ENCODE measurements at regions not wholly inside any gene's neighbourhood (a gene's known extent, or its start where the extent isn't known, plus 50 kb on each side); places are given as distances from the start of the nearest gene placed in this dataset.

- no peak for DNase-seq (ENCODE audit: low spot score)
- intact Hi-C loops (cut with DNase I), result no loop called here
- H3K27ac ChIP-seq, result no peak overlapping the region
- H3K4me1 ChIP-seq (replicated peaks), result no peaks in the 10 kb centered on the region
- TF ChIP-seq CTCF (IDR thresholded peaks at IDR 0.05) (no peak), POLR2AphosphoS5 (IDR thresholded peaks at IDR 0.05) (no peak), POLR2A (IDR thresholded peaks at IDR 0.05) (no peak)
- WGBS, result 86% methylated on average over 3 of the region's 3 CpGs
- H3K36me3 ChIP-seq, result no peaks in the 10 kb centered on the region
- no peak overlapping the region for H3K4me3 ChIP-seq
- H3K9me3 ChIP-seq, result no peaks in the 10 kb centered on the region
- no peaks in the 10 kb centered on the region for H3K27me3 ChIP-seq (replicated peaks; ENCODE audit: insufficient read depth)
These were observed 67.0 kb upstream of the NLRP1 start for GRCh38 chr17:5651348-5651747.

GRCh38 chr17:5661491-5662125, 77.3 kb upstream of the NLRP1 start:
- H3K4me3 ChIP-seq, result no peak overlapping the region
- H3K36me3 ChIP-seq, result no peaks in the 10 kb centered on the region
- no peak for DNase-seq (ENCODE audit: low spot score)
- intact Hi-C loops (cut with DNase I), result no loop called here
- no peaks in the 10 kb centered on the region for H3K4me1 ChIP-seq (replicated peaks)
- no peak overlapping the region for H3K27ac ChIP-seq
- peaks cover 3% of the 10 kb centered on the region for H3K27me3 ChIP-seq (replicated peaks; ENCODE audit: insufficient read depth)
- no peaks in the 10 kb centered on the region for H3K9me3 ChIP-seq
- WGBS, result 61% methylated on average over 10 of the region's 10 CpGs
- TF ChIP-seq POLR2A (IDR thresholded peaks at IDR 0.05) (no peak), POLR2AphosphoS5 (IDR thresholded peaks at IDR 0.05) (no peak), CTCF (IDR thresholded peaks at IDR 0.05) (no peak)

- 70% methylated on average over 7 of the region's 7 CpGs for WGBS
- H3K4me3 ChIP-seq, result no peak overlapping the region
- no peak for DNase-seq (ENCODE audit: low spot score)
- H3K4me1 ChIP-seq (replicated peaks), result no peaks in the 10 kb centered on the region
- intact Hi-C loops (cut with DNase I), result no loop called here
- H3K27me3 ChIP-seq (replicated peaks; ENCODE audit: insufficient read depth), result peaks cover 3% of the 10 kb centered on the region
- no peak overlapping the region for H3K27ac ChIP-seq
- no peaks in the 10 kb centered on the region for H3K9me3 ChIP-seq
- no peak for TF ChIP-seq CTCF (IDR thresholded peaks at IDR 0.05)
- no peak for TF ChIP-seq POLR2A (IDR thresholded peaks at IDR 0.05)
- TF ChIP-seq POLR2AphosphoS5 (IDR thresholded peaks at IDR 0.05), result no peak
- H3K36me3 ChIP-seq, result no peaks in the 10 kb centered on the region
These were observed 78.2 kb upstream of the NLRP1 start for GRCh38 chr17:5662409-5663085.

- no peak for TF ChIP-seq POLR2AphosphoS5 (IDR thresholded peaks at IDR 0.05)
- TF ChIP-seq CTCF (IDR thresholded peaks at IDR 0.05), result no peak
- no peak for TF ChIP-seq POLR2A (IDR thresholded peaks at IDR 0.05)
- 29% methylated on average over 12 of the region's 12 CpGs for WGBS
- intact Hi-C loops (cut with DNase I), result no loop called here
- Histone ChIP-seq H3K4me1 (replicated peaks) (no peaks in the 10 kb centered on the region), H3K4me3 (no peak overlapping the region), H3K36me3 (no peaks in the 10 kb centered on the region), H3K27me3 (replicated peaks; ENCODE audit: insufficient read depth) (peaks cover 3% of the 10 kb centered on the region), H3K27ac (no peak overlapping the region), H3K9me3 (no peaks in the 10 kb centered on the region)
- DNase-seq (ENCODE audit: low spot score), result no peak
These were observed 80.9 kb upstream of the NLRP1 start for GRCh38 chr17:5665164-5665563.

- H3K27ac ChIP-seq, result no peak overlapping the region
- peaks cover 3% of the 10 kb centered on the region for H3K27me3 ChIP-seq (replicated peaks; ENCODE audit: insufficient read depth)
- no peak for TF ChIP-seq POLR2AphosphoS5 (IDR thresholded peaks at IDR 0.05)
- TF ChIP-seq CTCF (IDR thresholded peaks at IDR 0.05), result no peak
- no peak for TF ChIP-seq POLR2A (IDR thresholded peaks at IDR 0.05)
- H3K4me3 ChIP-seq, result no peak overlapping the region
- WGBS, result 66% methylated on average over 6 of the region's 6 CpGs
- no peaks in the 10 kb centered on the region for H3K4me1 ChIP-seq (replicated peaks)
- intact Hi-C loops (cut with DNase I), result no loop called here
- no peaks in the 10 kb centered on the region for H3K36me3 ChIP-seq
- H3K9me3 ChIP-seq, result no peaks in the 10 kb centered on the region
- DNase-seq (ENCODE audit: low spot score), result no peak
These were observed 83.6 kb upstream of the NLRP1 start for GRCh38 chr17:5667871-5668270.

Data from prostate gland (tissue), 2 donors.